Endothelial cell of umbilical vein (primary cell): ENCODE measurements at regions not wholly inside any gene's neighbourhood (a gene's known extent, or its start where the extent isn't known, plus 50 kb on each side); places are given as distances from the start of the nearest gene placed in this dataset.

Experiments
- BruUV-seq: library from RNA; stranded (reverse); fragments of 400-500 nt; replicated peaks from 2 replicates; lab custom pipeline; 2021; lab: Mats Ljungman, UMichigan
- CTCF ChIA-PET: fragments of 300-600, 350-600 bp; sonication (Branson Sonifier 250); formaldehyde crosslinking; loops from one replicate; lab custom pipeline; 2021; ENCODE audit warnings: antibody characterized with exemption, inconsistent platforms; lab: Charles Lee
- POLR2A ChIA-PET: fragments of 300-600, 350-600 bp; sonication (Branson Sonifier 250); formaldehyde crosslinking; loops from one replicate; lab custom pipeline; 2021; ENCODE audit warnings: antibody characterized with exemption, inconsistent platforms; lab: Charles Lee
- DNase-seq: peaks from one replicate; pipeline ENCODE4 v3.0.0-alpha.2; 2011; ENCODE audit warnings: low read depth, low spot score
- FAIRE-seq: peaks from 2 replicates; lab custom pipeline; 2011; peaks lifted over from hg19 to GRCh38; lab: Jason Lieb, UNC
- H2AFZ ChIP-seq: 2 replicates; pipeline ENCODE4 v1.6.0; 2012; ENCODE audit warnings: low read depth, low read length, control low read depth, inconsistent platforms
- H3K27ac ChIP-seq: 2 replicates; pipeline ENCODE4 v1.5.1; 2011; ENCODE audit warnings: low read depth, mild to moderate bottlenecking, control low read depth, low read length, moderate library complexity; ENCODE audit not compliant: insufficient read depth
- H3K27me3 ChIP-seq, 2 experiments: 2 replicates each; pipeline versions ENCODE4 v1.6.0 to v1.6.1; 2011; ENCODE audit warnings: low read length in 2 of 2, mixed read lengths in 1 of 2; ENCODE audit not compliant: control insufficient read depth in 2 of 2, insufficient read depth in 2 of 2
- H3K36me3 ChIP-seq, 2 experiments: 2 replicates in 1 of 2; 3 replicates in 1 of 2; pipeline ENCODE4 v1.5.1; 2011; ENCODE audit warnings: low read length in 2 of 2, mild to moderate bottlenecking in 1 of 2, moderate library complexity in 1 of 2; ENCODE audit not compliant: control insufficient read depth in 2 of 2, insufficient read depth in 2 of 2; ENCODE audit errors: extremely low read depth in 1 of 2
- H3K4me1 ChIP-seq: 3 replicates; pipeline ENCODE4 v1.5.1; 2011; ENCODE audit warnings: mild to moderate bottlenecking, low read length; ENCODE audit not compliant: control insufficient read depth, insufficient read depth; ENCODE audit errors: extremely low read depth
- H3K4me2 ChIP-seq: 2 replicates; pipeline ENCODE4 v1.6.1; 2011; ENCODE audit warnings: low read length, control low read depth, mixed read lengths; ENCODE audit not compliant: insufficient read depth
- H3K4me3 ChIP-seq, 3 experiments: fragments of 200-600 bp in 1 of 3; sonication (generic), shearing (Covaris generic) in 1 of 3; replicated peaks in 1 of 3; 2 replicates each; pipeline ENCODE4 v1.5.1; 2011 to 2016; ENCODE audit warnings: control low read depth in 3 of 3, low read length in 3 of 3, mild to moderate bottlenecking in 2 of 3, inconsistent platforms in 1 of 3, low read depth in 1 of 3, moderate library complexity in 1 of 3; ENCODE audit not compliant: insufficient read depth in 1 of 3
- H3K79me2 ChIP-seq: 2 replicates; pipeline ENCODE4 v1.6.0; 2012; ENCODE audit warnings: low read length, inconsistent platforms; ENCODE audit not compliant: control insufficient read depth, insufficient read depth
- H3K9ac ChIP-seq: replicated peaks from 2 replicates; pipeline ENCODE3; 2011; ENCODE audit warnings: low read length, control low read depth; ENCODE audit not compliant: insufficient read depth; ENCODE audit errors: extremely low read depth
- H3K9me1 ChIP-seq: replicated peaks from 3 replicates; pipeline ENCODE4 v1.6.0; 2011; ENCODE audit warnings: mild to moderate bottlenecking, low read length; ENCODE audit not compliant: control insufficient read depth, insufficient read depth; ENCODE audit errors: extremely low read depth
- H3K9me3 ChIP-seq: replicated peaks from 2 replicates; pipeline ENCODE4 v1.5.1; 2012; ENCODE audit warnings: low read length, inconsistent platforms; ENCODE audit not compliant: control insufficient read depth, insufficient read depth
- H4K20me1 ChIP-seq: replicated peaks from 2 replicates; pipeline ENCODE3; 2011; ENCODE audit warnings: mild to moderate bottlenecking, low read length; ENCODE audit not compliant: control insufficient read depth, insufficient read depth; ENCODE audit errors: extremely low read depth
- CTCF ChIP-seq, 2 donors: IDR thresholded peaks; 1 replicate in 1 of 2; 2 replicates in 1 of 2; pipeline ENCODE4 v1.5.1; 2011; ENCODE audit warnings: low read length in 2 of 2, mild to moderate bottlenecking in 2 of 2, moderate library complexity in 2 of 2, control low read depth in 1 of 2, inconsistent platforms in 1 of 2, low read depth in 1 of 2; ENCODE audit not compliant: insufficient read depth in 1 of 2; ENCODE audit errors: extremely low read depth in 1 of 2
- EZH2 ChIP-seq: IDR thresholded peaks from 2 replicates; pipeline ENCODE4 v1.6.1; 2012; ENCODE audit warnings: borderline replicate concordance, low read depth, mild to moderate bottlenecking, moderate library complexity, low read length, inconsistent platforms; ENCODE audit not compliant: severe bottlenecking
- FOS ChIP-seq: IDR thresholded peaks from 2 replicates; pipeline ENCODE4 v1.6.1; 2011; ENCODE audit warnings: mild to moderate bottlenecking, low read length, moderate library complexity, borderline replicate concordance; ENCODE audit not compliant: insufficient read depth
- GATA2 ChIP-seq: IDR thresholded peaks from 2 replicates; pipeline ENCODE4 v1.7.0; 2011; ENCODE audit warnings: low read depth, mild to moderate bottlenecking, moderate library complexity, mixed read lengths, low read length; ENCODE audit not compliant: insufficient read length, insufficient read depth
- JUN ChIP-seq: IDR thresholded peaks from 2 replicates; pipeline ENCODE4 v1.6.1; 2011; ENCODE audit warnings: borderline replicate concordance, low read depth; ENCODE audit not compliant: insufficient read length, insufficient read depth
- MAX ChIP-seq: IDR thresholded peaks from 2 replicates; pipeline ENCODE4 v1.6.1; 2011; ENCODE audit not compliant: insufficient read depth, insufficient read length
- MYC ChIP-seq: IDR thresholded peaks from one replicate; pipeline ENCODE4 v1.6.1; 2011; ENCODE audit warnings: mild to moderate bottlenecking, low read depth, low read length
- POLR2A ChIP-seq: IDR thresholded peaks from 2 replicates; pipeline ENCODE4 v1.6.1; 2012; ENCODE audit warnings: low read depth, mild to moderate bottlenecking, control low read depth, low read length
- POLR2AphosphoS5 ChIP-seq: IDR thresholded peaks from 2 replicates; pipeline ENCODE4 v1.6.1; 2012; ENCODE audit warnings: low read depth, mild to moderate bottlenecking, control low read depth, low read length, moderate library complexity; ENCODE audit not compliant: insufficient read depth
- dilution Hi-C: fragments of 300-500 bp; cut with MboI; formaldehyde crosslinking; loops from one replicate; pipeline ENCODE4 v1.15.0; 2019; ENCODE audit warnings: low sequenced_read_pairs; ENCODE audit not compliant: extremely low pct_ligation_motif_present
- intact Hi-C: fragments of 100-400 bp; cut with micrococcal nuclease; formaldehyde crosslinking; loops from one replicate; pipeline ENCODE4 v1.10.0; 2022

- FAIRE-seq: no peak
- Histone ChIP-seq H3K4me2 (no peak overlapping the region), H3K9ac (no peak overlapping the region), H3K4me3 (no peak overlapping the region), H3K4me1 (no peaks in the 10 kb centered on the region), H3K9me3 (no peaks in the 10 kb centered on the region), H3K9me1 (no peaks in the 10 kb centered on the region), H3K79me2 (no peaks in the 10 kb centered on the region), H3K36me3 (no peaks in the 10 kb centered on the region), H4K20me1 (no peaks in the 10 kb centered on the region), H3K27ac (no peak overlapping the region), H3K27me3 (no peaks in the 10 kb centered on the region), H2AFZ (no peak overlapping the region)
- ChIA-PET CTCF (no interaction called here), POLR2A (no interaction called here)
- DNase-seq: no peak
- no TSS peak for BruUV-seq
- dilution Hi-C loops: no loop called here
- intact Hi-C loops: no loop called here
- TF ChIP-seq POLR2AphosphoS5 (no peak), JUN (no peak), MAX (no peak), MYC (no peak), FOS (no peak), POLR2A (no peak), CTCF (IDR thresholded peaks at IDR 0.05; ENCODE audit: extremely low read depth in 1 of 2, insufficient read depth in 1 of 2, low read depth in 1 of 2, low read length in 2 of 2) (no peak), EZH2 (no peak), GATA2 (no peak)
Measured at GRCh38 chr15:46442901-46443590, 808.2 kb downstream of the SQOR start.
